Central memory CD4-positive, alpha-beta T cell (primary cell): ENCODE measurements at regions not wholly inside any gene's neighbourhood (a gene's known extent, or its start where the extent isn't known, plus 50 kb on each side); places are given as distances from the start of the nearest gene placed in this dataset.

ENCODE experiments used
- DNase-seq: peaks from one replicate; pipeline ENCODE4 v3.0.0; 2022

DNA sequence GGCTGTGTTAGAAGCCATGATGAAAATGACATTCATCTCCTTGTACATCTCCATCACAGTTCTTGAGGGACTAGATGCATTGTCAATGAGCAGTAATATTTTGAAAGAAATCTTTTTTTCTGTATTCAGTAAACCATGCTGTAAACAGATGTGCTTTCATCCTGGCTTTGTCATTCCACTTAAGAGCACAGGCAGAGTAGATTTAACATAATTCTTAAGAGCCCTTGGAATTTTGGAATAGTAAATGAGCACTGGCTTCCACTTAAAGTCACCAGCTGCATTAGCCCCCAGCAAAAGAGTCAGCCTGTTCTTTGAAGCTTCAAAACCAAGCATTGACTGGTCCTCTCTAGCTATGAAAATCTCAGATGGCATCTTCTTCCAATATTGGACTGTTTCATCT is 197.8 kb upstream of the HDDC2 start:
- DNase-seq = no peak

DNA sequence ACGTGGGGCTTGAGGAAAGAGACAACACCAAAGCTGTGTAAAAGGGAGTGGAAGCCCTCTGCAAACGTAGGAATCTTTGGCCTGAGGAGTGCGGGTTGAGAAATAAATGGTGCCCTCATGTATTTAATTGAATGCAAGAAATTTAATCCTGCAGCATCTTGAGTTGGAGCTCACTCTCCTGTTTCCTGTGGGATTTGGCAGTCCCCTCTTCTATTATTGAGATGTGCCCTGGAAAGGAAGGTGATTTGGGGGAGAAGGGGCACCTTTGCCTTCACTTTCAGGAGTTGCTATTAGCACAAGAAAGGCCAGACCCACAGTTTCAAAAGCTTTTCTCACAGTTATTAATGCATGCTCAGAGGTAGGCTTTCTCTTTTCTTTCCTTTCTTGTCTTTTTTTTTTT is 201.4 kb upstream of the HDDC2 start:
- no peak for DNase-seq

DNA sequence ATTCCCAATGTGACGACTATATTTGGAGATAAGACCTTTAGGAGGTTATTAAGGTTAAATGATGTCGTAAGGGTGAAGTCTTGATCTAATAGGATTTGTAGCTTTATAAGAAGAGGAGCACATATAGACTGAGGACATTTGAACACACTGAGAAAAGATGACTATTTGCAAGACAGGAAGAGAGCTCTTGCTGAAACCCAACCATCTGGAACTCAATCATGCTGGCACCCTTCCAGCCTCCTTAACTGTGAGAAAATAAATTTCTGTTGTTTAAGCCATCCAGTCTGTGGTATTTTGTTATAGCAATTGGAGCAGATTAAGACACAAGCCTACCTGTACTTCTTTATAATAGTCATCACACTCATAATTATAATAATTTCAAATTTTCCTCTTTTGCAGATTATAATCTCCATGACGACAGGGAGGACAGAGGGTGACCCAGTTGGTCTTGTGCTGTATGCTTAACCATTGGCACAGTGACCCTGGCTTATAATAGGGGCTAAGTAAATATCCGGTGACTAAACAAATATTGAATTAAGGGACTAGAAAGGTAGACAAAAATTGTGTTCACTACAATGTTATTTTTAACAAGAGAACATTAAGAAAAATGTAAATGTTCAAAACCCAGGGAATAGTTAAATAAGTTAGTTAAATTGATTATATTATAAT is 206.4 kb upstream of the HDDC2 start:
- no peak for DNase-seq

DNA sequence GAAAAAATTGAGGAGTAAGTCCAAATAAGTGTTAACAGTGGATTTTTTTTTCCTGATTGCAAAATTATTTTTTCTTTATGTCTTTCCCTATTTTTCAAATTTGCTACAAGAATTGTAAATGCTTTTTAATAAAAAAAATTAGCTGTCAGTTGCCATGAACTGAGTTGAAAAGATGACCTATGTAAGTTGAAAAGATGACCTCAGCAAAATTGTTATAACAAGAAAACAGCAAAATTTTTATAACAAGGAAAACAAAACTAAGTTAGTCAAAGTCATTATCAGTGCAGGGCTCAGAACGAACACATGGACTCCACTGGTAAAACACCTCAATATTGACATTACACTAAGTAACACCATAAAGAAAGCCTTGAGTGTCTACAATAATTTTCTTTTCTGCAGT is 207.0 kb upstream of the HDDC2 start:
- DNase-seq = no peak

DNA sequence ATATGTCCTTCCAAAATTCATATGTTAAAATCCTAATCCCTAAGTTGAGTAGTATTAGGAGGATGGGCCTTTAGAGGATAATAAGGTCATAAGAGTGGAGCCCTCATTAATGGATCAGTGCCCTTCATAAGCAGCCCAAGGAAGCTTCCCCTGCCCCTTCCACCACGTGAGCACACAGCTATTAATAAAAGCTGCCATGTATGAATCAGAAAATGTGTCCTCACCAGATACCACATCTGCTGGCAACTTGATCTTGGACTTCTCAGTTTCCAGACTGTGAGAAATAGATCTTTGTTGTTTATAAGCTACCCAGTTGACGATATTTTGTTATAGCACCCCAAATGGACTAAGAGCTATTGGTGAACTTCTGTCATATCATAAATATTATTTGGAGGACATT is 207.7 kb upstream of the HDDC2 start:
- no peak for DNase-seq

DNA sequence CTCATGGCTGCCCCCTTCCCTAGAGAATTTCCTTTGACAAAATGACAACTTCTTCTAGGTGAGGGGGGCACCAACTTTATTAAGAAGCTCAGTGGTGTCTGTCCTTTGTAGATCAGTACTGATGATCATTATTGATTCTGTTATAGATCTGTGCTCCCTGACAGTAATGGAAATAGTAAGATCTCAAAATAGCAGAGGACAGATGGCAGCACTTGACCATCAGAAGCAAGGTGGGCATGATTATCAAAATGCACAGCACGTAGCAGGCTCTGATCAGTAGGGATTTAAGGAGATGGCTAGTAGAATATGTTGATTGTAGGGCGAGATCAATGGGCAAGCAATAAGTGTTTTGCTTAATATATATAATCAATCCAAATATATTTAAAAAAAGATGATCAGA is 208.6 kb upstream of the HDDC2 start:
- no peak for DNase-seq

DNA sequence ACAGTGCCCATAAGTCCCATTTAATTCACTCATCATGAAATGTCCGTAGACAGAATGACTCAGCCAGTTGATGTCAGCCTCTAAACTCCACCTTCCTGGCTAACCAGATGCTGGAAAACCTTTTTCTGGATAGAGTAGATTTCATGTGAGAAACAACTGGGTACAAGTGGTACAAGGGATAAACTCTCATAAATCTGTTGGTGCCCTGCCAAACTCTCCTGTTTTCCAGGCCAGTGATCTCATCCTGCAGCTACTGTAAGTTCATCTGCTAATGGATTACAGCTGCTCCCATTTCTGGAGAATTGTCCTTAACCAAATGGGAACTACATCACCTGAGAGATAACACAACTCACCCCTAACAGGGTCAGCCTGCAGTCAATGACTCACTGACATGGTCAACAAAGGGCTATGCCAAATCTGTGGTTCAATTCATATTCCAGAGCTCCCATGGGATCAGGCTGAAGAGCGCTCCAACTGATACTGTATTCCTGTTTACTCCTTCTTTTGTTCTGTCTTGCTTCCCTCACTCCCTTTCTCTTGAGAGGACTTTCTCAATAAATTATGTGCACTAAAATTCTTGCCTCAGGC is 210.1 kb upstream of the HDDC2 start:
- no peak for DNase-seq

DNA sequence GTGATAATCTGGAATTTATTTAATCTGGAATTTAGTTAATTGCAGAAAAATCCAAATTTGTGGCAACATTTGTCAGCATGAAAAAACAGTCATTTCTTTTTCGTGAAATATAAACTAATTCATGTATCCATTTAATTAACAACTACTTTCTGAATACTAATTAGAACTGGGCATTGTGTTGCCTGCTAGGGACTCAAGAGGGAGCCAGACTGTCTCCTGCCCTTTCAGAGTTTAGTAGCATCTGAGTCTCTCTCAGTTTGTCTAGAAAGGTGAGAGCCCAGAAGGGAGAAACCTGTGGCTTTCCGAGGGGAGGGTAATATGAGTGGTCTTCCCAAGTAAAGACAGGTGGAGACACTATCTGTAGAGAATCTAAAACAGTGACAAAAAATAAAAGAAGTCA is 210.9 kb upstream of the HDDC2 start:
- DNase-seq = no peak

DNA sequence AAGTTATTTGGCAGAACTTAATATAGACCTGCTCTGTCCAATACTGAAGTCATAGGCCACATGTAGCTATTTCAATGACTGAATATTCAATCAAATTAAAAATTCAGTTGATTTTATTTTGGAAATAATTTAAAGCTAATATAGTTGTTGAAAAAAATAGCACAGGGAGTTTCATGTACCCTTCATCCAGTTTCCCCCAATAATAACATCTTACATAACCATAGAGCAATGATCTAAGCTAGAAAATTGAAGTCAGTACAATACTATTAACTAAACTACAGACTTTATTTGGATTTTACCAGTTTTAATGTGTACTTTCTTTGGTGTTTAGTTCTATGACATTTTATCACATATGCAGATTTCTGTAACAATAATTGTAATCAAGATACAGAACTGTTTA is 212.2 kb upstream of the HDDC2 start:
- no peak for DNase-seq

DNA sequence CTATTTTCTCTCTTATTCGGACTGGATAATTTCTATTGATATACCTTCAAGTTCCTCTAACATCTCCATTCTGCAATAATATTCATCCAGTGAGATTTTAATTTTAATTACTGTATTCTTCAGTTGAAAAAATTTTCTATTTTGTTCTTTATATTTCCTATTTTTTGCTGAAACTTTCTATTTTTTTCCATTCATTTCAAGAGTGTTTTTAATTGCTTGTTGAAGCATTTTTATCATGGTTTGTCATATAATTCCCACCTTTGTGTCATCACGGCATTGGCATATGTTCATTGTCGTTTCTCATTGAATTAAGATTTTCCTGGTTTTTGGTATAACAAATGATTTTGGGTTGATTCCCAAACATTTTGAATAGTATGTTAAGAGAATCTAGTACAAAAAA is 214.9 kb upstream of the HDDC2 start:
- DNase-seq = no peak

DNA sequence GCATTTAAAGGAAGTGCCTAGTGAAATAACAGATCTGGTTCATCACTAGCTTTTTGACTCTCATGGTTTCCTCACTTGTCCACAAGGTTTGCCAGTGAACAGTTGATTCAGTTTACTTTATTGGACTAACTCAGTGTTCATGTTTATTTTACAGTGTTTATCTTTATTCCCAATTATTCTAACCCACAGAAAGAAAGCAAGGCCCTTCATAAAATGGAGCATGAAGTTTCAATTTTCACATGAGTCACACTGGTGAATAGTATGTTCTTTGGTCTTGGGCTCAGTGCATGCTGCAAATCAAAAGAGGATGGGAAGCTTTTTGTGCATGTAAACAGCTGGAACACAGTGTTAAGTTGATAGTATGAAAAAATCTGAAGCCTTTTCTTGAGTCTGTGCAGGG is 217.6 kb upstream of the HDDC2 start:
- no peak for DNase-seq

DNA sequence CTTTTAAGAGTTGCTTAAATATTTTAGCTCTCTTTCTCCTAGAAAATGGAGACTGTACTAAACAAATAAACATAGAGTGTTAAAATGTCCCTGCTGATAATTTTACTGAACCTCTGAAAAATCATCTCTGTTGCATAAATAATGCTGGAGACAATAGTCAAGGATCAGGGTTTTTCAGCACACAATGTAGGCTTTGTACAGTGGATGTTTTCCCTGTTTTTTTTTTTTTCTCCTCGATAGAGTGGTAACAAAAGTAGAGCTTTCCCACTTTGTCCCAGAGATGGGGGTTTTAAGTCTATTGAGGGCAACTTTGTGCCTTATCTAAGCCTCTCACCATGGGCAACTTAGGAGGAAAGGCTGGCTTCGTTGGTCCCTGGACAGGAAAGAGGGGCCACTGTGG is 222.6 kb upstream of the HDDC2 start:
- DNase-seq = no peak

DNA sequence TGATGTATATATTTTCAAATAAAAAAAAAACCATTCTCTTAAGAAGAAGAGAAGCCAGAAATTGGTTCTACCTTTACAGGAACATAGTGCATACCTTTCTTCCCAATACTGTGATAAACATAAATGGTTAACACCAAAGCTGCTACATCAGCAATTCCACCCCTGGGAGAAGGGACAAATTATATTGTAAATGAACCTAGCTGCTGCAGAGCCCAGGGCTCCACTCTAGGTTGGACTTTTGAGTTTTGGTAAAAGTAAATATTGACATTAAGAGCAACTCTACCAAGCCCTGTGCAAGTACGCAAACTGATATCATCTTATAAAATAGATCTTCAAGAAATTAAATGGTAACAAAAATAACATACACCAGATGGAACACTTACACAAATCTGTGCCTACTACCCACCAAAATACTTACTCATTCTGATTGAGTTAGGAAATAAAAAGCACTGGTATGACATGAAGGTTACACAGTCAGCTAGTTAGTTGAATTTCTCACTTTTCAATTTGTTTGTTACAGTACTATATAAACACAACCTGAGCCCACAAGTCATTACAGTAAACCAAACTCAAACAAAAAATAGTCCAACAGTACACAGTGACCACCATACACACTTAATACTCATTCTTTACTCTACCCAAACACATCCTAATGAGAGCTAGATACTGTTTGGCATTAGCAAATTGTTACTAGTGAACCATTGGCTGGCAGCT is 223.3 kb upstream of the HEY2 start:
- DNase-seq = no peak

DNA sequence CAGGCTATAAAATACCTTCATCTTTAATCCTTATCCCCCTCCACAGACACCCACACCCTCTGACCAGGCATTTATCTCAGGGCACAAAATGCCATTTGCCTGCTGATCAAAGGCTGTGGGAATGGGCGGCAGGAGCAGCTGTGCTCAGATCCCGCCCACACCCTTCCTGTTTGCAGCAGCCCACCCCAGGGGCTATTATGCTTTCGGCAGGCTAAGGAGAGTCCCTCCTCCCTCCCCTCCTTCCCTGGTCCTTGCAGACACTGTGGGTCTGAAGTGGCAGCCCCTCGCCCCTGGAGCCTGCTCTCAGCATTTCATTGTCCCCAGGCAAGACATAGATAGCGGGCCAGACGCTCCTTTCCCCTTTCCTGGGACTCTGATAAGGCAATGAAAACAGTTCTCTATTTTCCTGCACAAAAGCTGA is 220.8 kb upstream of the HEY2 start:
- no peak for DNase-seq

DNA sequence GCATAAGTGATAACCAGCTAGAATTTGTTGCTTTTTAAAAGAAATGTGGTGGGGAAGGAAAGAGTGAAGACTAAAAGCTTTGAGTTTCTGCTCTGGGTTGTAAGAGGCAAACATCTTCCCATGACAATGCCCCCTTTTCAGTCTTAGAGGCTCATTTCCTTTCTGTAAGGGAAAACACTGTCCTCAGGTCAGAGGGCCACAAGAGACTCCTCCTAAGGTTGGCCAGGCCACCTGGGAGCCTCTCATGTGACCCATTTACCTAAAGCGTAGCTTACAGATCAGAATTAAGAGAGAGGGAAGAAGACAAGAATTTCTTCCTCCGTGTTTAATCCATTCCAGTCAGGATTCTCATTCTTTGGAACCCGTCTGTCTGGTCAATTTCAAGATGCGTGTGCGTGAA is 220.4 kb upstream of the HEY2 start:
- no peak for DNase-seq

DNA sequence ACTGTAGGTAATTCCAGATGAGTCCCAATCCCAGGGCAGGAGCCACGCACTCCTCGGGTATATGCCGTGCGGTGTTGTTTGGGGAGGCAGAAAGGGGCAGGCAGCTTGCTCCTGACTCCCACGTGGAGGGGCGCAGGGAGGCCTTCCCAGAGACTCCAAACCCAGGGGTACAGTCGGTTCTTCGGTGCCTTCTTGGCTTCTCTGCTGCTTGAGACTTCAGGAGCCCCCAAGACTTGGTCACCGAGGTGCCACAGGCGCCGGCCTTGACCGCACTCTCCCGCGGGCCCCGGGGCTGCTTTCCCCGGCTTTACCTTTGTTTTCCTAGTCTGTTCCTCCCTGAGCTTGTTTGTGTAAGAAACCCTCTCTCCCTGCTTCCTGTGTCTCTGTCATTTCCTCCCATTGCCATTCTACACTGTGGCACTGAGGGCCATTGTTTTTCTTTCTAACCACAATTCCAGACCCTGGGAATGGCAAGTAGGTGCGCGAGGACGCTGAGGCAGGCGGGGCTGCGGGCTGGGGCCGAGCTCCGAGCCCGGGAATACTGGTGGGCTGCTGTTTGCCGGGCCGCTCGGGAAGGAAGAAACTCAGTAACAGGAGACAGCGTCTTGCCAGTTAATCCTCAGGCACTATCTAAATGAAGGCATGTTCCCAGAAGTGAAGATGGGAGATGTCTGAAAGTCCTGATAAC is 215.6 kb upstream of the HEY2 start:
- no peak for DNase-seq

DNA sequence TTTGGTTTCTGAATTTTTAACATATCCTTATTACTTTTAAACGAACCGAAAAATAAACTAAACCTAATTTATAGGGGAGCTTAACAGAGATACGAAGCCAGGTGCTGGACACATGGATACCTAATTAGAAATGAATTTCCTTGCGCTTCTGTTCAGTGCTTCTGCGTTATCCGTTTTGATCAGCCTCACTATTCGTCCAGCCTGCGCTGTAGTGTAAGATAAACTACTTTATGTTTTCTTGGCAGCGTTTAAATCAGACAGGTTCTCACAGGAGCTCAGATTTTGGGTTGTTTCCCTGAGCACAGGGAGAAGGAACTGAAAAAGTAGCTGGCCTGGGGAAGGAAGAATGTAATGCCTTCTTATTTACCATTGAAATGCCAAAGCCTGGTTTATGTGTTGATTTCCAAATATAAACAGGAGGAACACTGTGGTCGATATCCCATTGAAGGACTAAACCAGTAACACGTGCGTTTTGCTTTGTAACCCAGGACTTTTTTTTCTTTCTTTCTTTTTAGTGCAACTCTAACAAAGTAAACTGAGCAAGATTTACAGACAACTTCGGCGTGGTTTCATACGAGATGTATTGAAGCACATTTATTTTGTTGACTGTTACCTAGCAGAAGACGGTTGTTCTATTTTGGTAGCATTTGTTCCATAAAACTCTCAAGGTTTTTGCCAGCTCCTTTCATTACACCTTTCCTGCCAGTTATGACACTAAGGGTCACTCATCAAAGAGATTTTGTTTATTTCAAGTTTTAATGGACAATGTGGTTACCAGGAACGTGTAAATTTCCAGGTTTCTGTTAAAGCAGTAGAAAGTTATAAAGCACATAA is 214.8 kb upstream of the HEY2 start:
- DNase-seq = no peak

DNA sequence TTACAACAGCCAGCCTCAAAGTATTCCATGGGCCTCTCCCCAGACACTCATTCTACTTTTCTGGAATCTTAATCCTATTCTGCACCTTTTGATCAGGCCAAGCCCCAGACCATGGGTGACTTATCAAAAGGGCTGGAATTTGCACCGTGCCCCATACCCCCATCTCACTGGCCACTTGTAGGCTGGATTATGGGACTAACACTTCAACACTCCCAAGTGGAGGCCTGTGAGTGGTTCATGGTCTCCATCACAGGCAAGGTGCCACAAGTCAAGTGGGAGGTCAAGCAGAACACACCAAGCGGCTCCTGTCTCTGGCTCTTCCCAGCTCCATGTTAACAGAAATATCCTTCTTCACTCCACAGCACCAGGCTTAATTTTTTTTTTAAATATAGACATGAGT is 212.3 kb upstream of the HEY2 start:
- DNase-seq = no peak

DNA sequence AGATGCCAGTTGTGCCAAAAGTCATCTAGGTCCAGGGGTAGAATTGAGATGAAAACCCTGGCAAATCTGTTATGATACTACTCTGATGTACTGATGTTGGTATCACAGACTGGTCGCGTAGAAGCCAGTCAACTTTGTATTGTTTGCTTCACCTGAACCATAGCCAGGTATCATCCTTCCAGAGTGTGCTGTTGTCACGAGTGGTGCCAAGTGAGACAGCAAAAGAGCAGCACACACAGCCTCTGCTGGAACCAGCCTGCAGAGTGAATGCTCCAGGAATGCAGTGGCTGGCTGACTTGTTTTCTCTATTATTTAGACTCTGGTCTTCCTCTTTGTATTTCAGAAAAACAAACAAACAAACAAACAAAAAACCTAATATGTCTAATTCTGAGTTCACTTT is 209.5 kb upstream of the HEY2 start:
- DNase-seq = no peak

DNA sequence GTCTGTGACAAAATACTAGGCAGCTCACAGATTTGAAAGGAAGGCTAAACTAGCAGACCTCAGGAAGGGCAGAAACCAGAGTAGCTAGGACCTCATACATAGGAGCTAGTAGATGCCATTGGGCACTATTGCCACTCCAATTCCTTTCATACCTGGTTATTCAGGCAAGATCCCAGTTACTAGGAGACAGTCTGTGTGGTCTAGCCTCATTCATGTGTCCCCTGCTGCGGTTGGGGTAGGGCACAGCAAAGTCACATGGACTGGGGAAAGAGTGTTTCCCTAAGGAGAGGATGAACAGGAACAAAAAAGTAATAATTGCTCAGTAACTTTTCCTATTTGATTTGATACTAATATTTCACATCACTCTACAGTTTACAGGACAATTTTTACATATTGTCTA is 204.6 kb upstream of the HEY2 start:
- no peak for DNase-seq

DNA sequence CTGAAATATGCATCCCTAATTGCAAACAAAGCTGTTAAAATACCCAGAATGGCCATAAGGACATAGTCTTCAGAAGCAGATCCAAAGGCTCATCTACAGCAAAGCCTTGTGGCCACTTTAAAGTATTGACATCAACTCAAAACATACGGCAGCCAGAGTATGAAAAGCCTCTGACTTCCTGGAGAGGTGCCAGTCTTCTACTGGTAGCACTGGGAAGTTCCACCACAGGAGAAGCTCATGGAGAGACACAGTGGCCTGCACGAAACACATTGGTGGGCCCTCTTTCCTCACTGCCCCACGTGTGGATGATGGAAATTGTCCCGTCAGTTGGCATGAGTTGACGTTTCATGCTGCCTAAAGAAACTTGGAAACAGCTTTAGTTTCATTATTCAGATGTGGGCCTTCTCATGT is 202.6 kb upstream of the HEY2 start:
- DNase-seq = no peak

DNA sequence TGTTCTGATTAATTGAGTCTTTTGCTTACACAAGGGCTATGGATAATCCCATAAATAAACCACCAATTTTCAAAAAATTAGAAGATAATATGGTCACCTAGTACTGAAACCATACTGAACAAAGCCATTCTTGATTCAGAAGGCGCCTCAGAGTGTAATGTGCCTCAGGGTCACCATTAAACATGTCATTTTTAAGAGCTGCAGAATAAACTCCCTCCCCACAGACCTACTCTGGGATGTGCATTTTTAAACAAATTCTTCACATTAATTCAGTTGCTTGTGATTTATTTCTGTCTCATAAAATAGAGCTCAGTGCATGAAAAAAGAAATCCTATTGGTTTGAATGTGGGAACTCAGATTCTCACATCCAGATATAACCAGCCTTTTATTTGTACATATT is 202.1 kb upstream of the HEY2 start:
- DNase-seq = no peak
